Cardiac fibroblast (primary cell): ENCODE measurements at regions not wholly inside any gene's neighbourhood (a gene's known extent, or its start where the extent isn't known, plus 50 kb on each side); places are given as distances from the start of the nearest gene placed in this dataset.

ENCODE experiments used
- DNase-seq, 2 donors: peaks; one replicate each; pipeline versions ENCODE4 v3.0.0 to v3.0.0-alpha.2; 2010; ENCODE audit warnings: low read depth in 2 of 2
- H3K4me3 ChIP-seq, 2 donors: replicated peaks in 1 of 2; 1 replicate in 1 of 2; 2 replicates in 1 of 2; pipeline ENCODE4 v1.5.1; 2011; ENCODE audit warnings: low read depth in 2 of 2, low read length in 2 of 2, mild to moderate bottlenecking in 2 of 2, moderate library complexity in 1 of 2
- TF ChIP-seq, protein P1 (sequence below): IDR thresholded peaks from one replicate; pipeline ENCODE4 v1.5.1; 2011; ENCODE audit warnings: low read depth, mild to moderate bottlenecking, low read length, inconsistent platforms

GRCh38 chr7:114860206-114860605, 61.7 kb upstream of the MDFIC start:
- TF ChIP-seq, protein P1, sequence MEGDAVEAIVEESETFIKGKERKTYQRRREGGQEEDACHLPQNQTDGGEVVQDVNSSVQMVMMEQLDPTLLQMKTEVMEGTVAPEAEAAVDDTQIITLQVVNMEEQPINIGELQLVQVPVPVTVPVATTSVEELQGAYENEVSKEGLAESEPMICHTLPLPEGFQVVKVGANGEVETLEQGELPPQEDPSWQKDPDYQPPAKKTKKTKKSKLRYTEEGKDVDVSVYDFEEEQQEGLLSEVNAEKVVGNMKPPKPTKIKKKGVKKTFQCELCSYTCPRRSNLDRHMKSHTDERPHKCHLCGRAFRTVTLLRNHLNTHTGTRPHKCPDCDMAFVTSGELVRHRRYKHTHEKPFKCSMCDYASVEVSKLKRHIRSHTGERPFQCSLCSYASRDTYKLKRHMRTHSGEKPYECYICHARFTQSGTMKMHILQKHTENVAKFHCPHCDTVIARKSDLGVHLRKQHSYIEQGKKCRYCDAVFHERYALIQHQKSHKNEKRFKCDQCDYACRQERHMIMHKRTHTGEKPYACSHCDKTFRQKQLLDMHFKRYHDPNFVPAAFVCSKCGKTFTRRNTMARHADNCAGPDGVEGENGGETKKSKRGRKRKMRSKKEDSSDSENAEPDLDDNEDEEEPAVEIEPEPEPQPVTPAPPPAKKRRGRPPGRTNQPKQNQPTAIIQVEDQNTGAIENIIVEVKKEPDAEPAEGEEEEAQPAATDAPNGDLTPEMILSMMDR, result no peak
- DNase-seq, result no peak
- H3K4me3 ChIP-seq, result no peak overlapping the region

DNA sequence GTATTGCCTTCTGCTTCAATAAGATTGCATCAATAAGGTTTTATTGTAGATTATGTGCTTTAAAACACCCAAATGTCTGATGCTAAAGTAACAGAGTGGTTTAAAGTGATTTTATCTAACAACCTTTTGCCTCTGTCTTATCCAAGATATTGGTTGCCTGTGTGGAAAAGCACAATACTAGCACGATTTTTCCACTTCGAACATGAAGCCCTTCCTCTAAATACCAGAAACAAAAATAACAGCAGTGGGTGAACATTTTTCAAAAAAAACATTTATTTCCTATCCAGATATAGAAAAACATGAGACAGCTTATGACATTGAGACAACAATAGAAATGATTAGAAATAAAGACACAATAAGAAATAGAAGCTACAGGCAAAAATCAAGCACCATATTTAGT, 59.5 kb upstream of the MDFIC start:
- H3K4me3 ChIP-seq, result no peak overlapping the region
- no peak for DNase-seq
- TF ChIP-seq, protein P1, result no peak

DNA sequence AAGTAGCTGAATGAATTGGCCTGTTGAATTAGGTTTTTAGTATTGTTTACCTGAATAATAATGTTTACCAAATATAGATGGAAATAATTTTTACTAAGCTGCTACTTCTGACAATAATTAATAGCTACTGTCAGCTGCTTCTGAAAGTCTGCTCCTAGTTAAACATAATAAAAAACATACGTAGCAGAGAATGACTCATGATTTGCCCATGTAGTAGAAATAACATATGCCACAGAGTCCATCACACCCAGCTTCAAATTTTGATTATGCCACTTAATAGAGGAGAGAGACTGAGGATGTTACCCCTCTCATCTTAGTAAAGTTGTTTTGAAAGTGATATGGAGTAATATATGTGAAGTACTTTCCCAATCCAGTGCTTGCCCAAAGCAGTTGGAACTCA, 57.6 kb upstream of the MDFIC start:
- peak in 1 of 2 donors; percentile 8 for DNase-seq
- TF ChIP-seq, protein P1, result no peak
- no peak overlapping the region for H3K4me3 ChIP-seq

DNA sequence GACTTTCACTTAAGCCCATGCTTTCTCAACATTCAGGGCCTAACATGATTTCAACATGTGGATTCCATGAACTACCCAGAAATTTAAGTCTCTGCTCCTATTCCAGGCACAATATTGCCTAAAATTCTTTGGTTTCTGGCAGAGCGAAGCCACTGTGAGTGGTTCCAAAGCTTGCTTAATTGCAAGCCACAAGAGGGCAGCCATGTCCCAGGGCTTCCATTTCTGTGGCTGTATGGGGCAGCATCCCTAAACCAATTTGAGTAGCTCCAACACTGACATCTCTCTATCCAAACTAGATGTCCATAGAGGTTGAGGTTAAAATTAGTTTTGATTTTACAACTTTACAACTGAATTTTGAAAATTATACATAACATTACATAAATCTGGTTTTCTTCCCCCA, 56.3 kb upstream of the MDFIC start:
- no peak overlapping the region for H3K4me3 ChIP-seq
- TF ChIP-seq, protein P1, result peak; percentile 92
- DNase-seq, result peak; percentile 77 to 83
